H1 (cell line): ENCODE measurements at regions not wholly inside any gene's neighbourhood (a gene's known extent, or its start where the extent isn't known, plus 50 kb on each side); places are given as distances from the start of the nearest gene placed in this dataset.

Experiments used
- EP300 ChIP-seq, 2 experiments: IDR thresholded peaks; 1 replicate in 1 of 2; 2 replicates in 1 of 2; pipeline ENCODE4 v1.6.1; 2011 to 2012; ENCODE audit warnings: low read depth in 2 of 2, low read length in 2 of 2, mild to moderate bottlenecking in 2 of 2, borderline replicate concordance in 1 of 2, inconsistent platforms in 1 of 2, moderate library complexity in 1 of 2

- no peak for TF ChIP-seq EP300 (IDR thresholded peaks at IDR 0.05; ENCODE audit: borderline replicate concordance in 1 of 2, low read depth in 2 of 2, low read length in 2 of 2)
These were observed 396.9 kb downstream of the IRS2 start (continued) for GRCh38 chr13:109389456-109389855.
